GM11168 (cell line): ENCODE measurements at regions not wholly inside any gene's neighbourhood (a gene's known extent, or its start where the extent isn't known, plus 50 kb on each side); places are given as distances from the start of the nearest gene placed in this dataset.

Source experiments
- in situ Hi-C: fragments of 300-500 bp; cut with MboI; formaldehyde crosslinking; loops from one replicate; pipeline ENCODE4 v1.12.0; 2022; ENCODE audit warnings: low sequenced_read_pairs; ENCODE audit not compliant: unreplicated experiment

DNA sequence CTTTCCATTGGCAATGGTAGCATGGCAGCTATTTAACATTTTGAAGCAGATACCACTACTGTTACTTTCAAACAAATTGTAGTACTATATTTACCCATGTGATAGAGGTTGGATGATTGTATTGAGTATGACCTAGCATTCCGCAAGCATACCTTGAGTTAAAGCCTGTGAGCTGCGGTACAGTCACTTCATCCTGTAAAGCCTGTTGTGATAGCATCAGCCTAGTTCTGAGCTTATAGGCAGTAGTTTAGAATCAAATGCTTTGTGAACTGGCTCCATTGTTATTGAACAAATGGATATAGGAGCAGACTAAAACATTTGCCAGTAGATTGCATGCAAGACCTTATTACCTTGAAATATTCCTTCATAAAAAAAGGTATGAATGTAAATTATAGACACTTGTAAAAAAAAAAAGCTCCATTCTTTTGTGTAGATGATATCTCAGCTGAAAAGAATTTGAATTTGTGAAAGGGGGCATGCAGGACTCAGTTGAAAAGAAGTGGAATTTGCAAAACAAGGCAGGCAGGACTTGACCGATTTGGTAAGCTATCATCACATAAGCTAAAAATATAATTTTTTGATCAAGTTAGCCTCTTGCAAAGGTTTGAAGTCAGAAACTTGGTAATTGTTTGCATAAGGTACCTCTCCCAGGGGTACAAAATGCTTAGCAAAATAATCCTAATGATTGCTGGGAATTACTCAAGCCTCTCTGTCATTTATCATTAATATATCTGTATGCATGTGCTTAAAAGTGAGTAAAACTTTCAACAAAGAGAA is 138.5 kb upstream of the ITGA4 start:
- in situ Hi-C loops, result loop anchor here (10.0 to 25.0 kb wide), 2 partner anchors 56 to 206 kb away; no protein-coding TSS in a partner anchor

DNA sequence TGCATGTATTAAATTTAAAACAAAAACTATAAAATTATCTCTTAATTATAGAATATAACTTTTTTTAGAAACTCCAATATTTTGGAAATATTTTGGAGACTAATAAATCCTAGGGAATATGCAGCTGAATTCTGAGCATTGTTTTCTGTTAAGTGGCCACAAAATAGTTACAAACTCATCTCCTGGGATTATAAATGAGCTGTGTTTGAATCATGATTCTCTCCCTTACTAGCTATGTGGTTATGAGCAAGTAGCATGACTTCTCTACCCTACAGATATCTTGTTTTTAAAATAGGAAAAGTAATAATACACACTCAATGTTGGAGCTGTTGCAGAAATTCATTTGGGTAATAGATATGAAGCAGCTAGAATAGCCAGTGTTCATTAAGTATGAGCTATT is 137.9 kb upstream of the ITGA4 start:
- in situ Hi-C loops, result loop anchor here (10.0 to 25.0 kb wide), 2 partner anchors 56 to 207 kb away; no protein-coding TSS in a partner anchor

DNA sequence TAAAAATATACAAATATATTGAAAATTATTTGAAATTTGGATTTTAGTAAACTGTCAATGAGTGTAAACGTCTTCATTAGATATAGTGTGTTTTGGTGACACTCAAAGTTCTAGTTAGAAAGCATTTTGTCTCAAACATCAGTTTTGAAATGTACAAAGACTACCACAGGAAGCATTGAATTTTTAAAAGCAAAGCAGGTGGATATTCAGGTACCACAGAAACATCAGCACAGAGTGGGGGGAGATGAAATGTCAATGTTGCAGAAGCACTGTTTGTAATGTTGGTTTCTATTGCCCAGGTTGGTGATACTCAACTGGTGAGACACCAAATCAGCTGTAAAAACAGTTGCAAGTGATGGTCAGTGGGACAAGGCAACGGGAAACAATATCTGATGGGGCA is 136.5 kb upstream of the ITGA4 start:
- in situ Hi-C loops, result loop anchor here (25.0 kb wide), 1 partner anchor 208 kb away; no protein-coding TSS in a partner anchor

DNA sequence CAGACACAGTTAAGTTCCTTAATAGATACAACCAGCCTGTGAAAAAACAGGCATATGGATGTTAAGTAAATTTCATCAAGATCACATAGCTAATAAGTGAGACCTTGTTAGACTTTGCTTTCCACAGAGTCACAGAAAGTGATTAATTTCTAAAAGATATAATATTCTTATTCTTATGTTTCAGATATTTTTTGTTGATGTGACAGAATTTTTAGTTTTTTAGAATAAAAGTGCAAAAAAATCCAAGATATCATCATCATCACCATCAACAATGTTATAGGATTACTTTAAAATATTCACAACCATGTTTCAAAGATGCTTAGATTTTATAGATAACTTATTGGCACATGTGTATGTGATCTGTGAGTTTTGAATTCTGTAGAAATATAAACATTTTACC is 132.3 kb upstream of the ITGA4 start:
- in situ Hi-C loops, result loop anchor here (25.0 kb wide), 1 partner anchor 213 kb away; no protein-coding TSS in a partner anchor

DNA sequence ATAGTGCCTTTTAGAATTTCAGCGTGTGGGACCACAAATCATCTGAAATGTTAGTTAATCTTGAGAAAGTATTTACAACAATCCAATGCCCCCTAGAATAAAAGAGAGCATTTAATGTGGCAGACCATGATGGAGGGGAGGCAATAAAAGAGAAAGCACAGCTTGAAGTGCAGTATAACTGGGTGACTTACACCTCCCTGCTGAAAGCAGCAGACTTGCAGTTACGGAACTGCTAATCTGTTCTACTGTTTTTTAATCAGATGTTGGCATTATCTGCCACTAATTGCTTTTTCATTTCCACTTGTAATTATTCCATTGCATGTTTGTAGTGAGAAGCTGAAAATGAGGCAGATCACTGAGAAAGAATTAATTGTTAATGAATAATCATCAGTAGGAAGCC is 130.5 kb upstream of the ITGA4 start:
- in situ Hi-C loops, result no loop called here

DNA sequence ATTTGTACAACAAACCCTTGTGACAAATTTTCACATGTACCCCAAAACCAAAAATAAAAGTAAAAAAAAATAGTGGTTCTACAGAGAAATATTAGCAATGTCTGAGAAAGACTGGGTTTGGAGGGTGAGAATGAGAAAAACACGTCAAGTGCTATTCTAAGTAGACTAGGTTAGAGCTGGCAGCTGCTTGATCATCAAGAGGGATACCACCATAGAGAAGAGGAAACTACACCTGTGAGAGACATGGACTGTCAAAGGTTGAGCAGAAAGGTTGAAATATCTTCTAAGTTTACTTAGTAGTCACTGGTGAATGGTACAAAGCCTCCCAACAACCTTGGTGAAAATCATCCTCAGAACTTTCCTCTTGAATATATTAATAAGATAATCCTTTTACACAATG is 126.9 kb upstream of the ITGA4 start:
- in situ Hi-C loops, result no loop called here

DNA sequence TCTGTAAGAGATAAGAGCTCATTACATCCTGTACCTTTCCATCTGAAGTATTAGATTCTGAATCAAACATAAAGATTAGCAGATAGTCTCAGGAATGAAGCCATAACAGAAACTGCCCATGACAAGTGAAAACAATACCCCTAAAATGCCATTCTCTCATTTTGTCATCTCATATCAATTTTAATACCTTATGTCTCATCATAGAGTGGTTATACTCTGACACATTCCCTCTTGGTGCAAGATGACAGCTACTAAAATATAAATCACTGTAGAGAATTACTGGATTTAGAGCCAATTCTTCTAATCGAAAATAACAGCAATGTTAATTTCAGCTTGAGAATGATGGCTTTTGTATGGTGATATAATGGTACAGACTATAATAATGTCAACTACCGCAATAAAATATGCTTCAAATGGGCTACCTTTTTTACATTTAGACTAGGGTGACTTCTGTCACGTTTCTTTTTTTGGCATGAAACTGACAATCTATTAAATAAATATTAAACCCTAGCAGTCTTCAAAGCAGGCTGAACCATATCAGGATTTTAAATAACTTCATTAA is 125.1 kb upstream of the ITGA4 start:
- in situ Hi-C loops, result no loop called here

DNA sequence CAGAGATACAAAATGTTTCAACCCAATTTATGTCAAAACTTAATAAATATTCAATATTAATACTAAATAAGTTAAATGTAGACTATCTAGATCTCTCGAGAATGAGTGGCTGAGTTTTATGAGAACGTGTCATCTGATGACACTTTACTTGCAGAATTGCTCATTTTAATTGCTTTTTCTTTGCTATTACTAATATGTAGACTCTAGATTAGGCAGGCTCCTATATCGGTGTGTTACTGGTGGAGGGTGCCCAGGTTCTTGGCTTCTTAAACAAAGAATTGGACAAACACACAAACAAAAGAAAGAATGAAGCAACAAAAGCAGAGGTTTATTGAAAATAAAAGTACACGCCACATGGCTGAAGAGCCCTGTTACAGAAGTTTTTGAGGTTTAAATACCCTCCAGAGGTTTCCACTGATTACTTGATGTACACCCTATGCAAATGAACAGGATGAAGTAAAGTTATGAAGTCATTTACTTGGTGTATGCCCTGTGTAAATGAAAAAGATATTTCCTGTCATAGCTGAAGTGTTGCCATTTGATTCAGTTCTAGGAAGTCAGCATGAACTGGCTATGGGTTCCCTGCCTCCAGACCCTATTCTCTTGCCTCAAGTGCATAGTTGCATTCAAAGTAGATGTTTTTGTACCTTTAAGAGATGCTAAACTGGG is 122.9 kb upstream of the ITGA4 start:
- in situ Hi-C loops, result no loop called here

DNA sequence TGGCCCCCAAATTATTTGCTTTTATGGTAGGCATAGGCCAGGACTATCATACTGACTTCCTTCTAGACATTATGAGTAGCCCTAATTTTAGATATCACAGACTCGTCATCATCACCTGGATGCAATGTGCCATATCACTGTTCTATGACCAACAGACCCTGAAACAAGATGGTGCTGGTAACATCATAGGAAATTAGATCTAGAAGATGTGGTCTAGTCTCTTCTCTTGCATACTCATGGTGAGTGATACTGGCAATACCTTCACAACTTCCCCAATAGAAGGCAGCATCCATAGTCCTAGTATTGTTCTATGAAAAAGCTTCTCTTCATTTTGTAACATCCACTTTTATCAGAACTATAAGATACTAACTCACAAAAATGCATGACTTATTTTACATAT is 116.3 kb upstream of the ITGA4 start:
- in situ Hi-C loops, result no loop called here

DNA sequence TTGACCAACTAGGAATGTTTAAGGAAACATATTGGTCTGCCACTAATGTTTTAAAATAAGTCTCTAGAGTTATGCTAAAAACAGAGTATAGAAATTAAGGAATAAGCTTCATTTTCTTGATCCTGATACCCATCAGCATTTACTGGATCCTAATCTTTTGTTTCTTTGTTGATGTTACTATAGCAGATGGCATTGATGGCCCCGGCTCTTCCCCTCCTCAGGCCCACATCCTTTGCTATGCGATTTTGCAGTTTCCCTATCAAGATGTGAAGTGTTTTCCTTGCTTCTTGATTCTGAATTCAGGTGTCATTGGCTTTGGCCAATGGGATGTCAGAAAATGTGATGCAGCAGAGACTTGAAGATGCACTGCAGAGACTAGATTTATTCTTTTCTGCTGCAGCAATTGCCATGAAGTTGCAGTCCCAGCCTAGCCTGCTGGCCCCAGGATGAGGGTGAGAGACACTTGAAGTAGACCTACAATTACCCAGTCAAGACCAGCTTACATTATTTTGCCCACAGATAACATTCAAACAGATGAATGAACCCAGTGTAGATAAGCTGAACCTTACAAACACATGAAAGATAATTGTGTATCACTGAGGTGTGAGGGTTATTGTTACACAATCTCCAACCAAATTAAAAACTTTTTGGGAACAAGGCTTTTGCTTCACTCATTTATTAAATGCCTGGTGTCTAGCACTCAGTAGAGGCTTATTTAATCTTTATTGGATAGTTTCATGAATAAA is 115.2 kb upstream of the ITGA4 start:
- in situ Hi-C loops, result no loop called here

DNA sequence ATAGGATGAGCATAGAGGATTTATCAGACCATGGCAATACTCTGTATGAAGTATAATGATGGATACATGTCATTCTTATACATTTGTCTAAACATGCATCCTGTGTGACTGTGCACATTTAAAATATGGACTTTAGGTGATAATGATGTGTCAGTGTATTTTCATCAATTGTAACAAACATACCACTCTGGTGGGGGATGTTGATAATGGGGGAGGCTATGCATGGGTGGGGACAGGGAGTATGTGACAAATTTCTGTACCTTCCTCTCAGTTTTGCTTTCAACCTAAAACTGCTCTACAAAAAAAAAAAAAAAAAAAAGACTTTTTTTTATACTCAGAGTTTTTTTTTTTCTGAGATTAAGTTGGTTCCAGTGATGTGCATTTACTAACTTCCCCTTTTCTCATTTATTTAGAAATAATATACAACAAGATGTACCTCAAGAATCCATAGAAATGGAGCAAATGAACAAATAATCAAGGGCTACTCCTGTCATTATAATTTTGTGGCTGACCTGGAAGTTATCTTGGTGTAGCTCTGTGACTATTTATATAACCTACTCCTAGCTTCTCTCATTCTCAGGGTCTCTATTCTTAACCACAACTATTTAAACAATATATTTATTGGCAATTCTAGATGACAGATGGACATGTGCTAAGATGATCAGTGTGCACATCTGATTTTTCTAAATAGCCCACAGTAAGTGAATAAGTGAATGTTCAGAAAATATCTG is 108.9 kb upstream of the ITGA4 start:
- in situ Hi-C loops, result no loop called here

DNA sequence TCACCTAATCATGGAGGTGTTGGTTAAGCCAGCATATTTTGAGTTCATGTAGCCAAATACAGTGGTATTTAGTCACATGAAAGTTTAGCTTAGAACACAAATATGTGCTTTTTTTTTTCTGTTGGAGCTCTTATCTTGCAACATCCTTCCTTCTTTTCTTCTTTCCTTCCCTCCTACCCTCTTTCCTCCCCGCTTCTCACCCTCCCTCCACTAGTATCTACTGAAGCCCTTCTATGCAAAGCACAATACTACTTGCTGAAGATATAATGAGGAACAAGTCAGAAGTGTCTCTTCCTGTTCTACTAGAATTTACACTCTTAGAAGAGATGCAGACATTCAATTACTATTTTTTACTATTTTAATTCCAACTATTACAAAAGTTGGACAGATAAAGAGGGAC is 105.0 kb upstream of the ITGA4 start:
- in situ Hi-C loops, result no loop called here

DNA sequence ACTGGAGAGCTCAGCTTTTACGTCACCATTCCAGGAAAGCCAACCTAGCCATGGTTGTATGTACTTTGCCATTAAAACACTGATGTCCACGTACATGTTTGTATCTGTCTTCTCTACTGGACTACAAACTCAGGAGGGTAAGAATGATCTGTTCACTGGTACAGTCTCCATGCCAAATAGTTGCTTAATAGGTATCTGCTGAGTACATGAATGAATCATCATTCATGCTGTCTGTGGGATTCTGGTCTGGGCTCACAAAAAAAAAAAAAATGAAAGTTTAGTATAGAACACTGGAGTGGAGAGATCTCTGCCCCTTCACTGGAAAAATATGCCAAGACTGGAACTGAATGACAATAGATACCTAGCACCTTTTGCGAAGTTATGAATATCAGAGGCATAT is 102.6 kb upstream of the ITGA4 start:
- in situ Hi-C loops, result no loop called here

DNA sequence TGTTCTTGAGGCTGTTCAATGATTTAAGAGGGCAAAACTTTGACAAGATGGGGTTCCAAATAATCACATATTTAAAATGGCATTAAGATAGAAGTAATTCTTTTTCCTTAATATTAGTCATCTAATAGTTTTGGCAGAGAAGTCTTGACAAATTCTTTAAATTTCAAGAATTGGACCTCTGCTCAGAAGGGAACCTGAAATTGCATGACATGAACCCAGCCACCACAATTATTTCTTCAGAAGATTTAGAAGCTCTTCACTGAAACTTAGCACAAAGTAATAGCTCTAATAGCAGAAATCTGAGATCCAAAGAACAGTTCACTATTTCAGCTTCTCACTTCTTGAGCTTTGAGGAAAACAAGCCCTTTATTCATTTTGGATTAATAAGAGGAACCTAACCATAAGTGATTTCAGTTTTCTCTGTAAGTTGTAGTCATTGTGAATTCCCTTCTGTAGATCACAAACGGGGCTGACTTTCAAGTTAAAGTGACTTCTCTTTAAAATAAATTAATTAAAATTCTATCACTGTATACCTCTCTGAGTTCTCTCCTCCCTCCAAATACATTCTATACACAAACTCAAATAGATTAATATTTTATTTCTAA is 100.6 kb upstream of the ITGA4 start:
- in situ Hi-C loops, result no loop called here

DNA sequence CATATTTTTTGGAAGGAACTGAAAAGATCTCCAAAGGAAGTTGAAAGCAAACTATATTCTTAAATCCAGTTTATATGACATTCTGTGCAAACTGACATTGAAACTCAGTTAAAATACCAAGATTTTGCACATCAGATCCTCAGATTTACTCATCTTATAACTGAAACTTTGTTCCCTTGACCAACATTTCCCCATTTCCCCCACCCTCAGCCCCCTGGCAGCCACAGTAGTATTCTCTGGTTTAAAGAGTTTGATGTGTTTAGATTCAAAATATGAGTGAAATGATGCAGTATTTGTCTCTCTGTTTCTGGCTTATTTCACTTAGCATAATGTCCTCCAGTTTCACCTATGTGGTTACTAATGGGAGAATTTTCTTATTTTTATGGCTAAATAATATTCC is 99.2 kb upstream of the ITGA4 start:
- in situ Hi-C loops, result no loop called here

DNA sequence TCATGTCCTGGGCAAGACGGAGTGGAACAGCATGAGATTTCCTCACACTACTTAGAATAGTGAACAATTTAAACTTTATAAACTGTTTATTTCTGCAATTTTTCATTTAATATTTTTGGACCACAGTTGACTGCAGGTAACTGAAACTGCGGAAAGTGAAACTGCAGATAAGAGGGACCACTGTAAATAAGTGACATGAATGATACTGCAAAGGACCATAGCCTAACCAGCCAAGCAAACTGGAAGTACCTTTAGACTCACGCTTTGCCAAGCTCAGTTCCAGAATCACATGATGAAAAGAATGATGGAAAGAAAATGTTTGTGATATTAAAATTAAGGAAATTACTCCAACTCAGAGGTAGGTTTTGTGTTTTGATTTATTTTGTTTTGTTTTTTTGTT is 94.6 kb upstream of the ITGA4 start:
- in situ Hi-C loops, result no loop called here

DNA sequence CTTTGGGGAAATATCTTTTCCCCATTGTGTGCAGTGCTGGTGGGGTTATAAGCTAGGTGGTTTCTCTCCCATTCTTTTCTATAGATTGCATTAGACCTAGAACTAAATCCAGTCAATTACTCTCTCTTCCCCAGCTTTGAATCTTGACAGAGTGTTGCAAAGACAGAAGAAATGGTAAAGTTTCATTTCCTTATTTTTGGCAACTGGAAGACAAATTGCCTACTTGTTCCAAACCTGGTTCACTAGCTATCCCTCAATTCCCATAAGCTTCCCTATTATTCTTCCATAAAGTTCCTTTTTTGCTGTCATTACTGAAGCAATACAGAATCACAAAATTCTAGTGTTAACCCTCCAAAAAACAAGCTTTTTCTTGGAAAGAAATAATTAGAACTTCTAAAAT is 94.0 kb upstream of the ITGA4 start:
- in situ Hi-C loops, result no loop called here

DNA sequence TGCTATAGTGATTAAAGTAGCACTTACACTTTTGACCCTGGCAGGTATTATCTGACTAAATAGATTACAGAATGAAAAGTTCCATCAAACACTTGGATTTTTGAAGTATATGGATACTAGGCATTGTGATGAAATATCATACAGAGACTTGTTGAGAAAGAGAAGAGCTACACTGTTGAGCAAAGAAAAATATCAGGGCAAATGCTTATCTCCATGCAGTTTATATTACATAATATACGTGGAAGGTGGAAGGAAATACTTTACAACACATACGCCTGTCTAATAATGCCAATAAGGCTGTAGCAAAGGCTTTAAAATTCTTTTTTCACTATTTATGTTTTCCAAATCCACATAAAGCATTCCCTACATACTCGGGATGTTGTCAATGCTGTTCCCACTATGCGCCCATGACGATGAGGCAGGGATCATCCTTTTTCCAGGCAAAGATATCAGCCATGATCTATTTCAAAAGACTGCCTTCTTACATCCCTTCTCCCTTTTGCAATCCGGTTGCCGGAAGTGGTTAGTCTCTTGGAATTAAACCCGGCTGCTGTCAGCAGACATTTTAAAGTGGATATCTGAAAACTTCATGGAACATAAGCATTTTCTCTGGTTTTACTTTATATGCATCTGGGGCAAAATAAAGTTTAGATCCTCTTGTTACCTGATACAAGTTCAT is 92.6 kb upstream of the ITGA4 start:
- in situ Hi-C loops, result no loop called here

DNA sequence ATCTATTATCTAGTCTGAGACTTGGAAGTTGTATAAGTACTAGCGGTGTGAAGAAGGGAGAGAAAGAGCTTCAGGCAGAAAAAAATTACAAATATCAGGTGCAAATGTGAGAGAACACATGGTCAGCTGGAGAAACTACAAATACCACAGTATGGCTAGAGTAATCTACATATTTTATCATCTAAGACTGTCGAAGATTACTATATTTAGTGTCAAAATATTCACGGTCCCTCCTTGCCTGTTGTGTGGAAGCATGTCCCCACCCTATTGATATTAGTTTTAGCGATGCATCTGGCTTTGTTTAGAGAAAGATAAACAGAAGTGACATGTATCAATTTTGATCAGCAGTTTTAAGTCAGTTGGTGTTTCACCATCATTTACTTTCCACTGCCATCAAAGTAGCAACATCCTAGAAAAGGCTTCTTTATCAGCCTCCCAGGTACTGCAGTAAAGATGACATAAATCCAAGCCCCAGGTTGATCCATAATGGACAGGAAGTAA is 90.5 kb upstream of the ITGA4 start:
- in situ Hi-C loops, result no loop called here
